Psoas muscle (tissue), 7 donors: ENCODE measurements at regions not wholly inside any gene's neighbourhood (a gene's known extent, or its start where the extent isn't known, plus 50 kb on each side); places are given as distances from the start of the nearest gene placed in this dataset.

Experiments used
- ATAC-seq, 4 donors: fragments of 200-7000 bp; cut with Tn5 transposase; one replicate each; pipeline ENCODE4 v1.9.1; 2020; ENCODE audit warnings: moderate library complexity in 3 of 4, mild to moderate bottlenecking in 2 of 4
- DNase-seq, 2 donors: peaks; one replicate each; pipeline ENCODE4 v3.0.0-alpha.2; 2020
- H3K27ac ChIP-seq: fragments of 200-600 bp; one replicate; pipeline ENCODE4 v1.8.0; 2022
- H3K27me3 ChIP-seq, 3 donors: fragments of 200-600 bp in 1 of 3; one replicate each; pipeline versions ENCODE4 v1.6.1 to v1.8.0; 2013 to 2022; ENCODE audit warnings: low read length in 2 of 3, mild to moderate bottlenecking in 2 of 3, moderate library complexity in 1 of 3; ENCODE audit not compliant: insufficient read depth in 3 of 3
- H3K36me3 ChIP-seq, 2 donors: fragments of 200-600 bp in 1 of 2; one replicate each; pipeline versions ENCODE4 v1.6.1 to v1.8.0; 2013 to 2022; ENCODE audit warnings: low read depth in 1 of 2, mild to moderate bottlenecking in 1 of 2, moderate library complexity in 1 of 2; ENCODE audit not compliant: insufficient read depth in 1 of 2
- H3K4me1 ChIP-seq: fragments of 200-600 bp; one replicate; pipeline ENCODE4 v1.8.0; 2022
- H3K4me3 ChIP-seq: fragments of 200-600 bp; one replicate; pipeline ENCODE4 v1.8.0; 2022; ENCODE audit warnings: mild to moderate bottlenecking
- H3K9me3 ChIP-seq: fragments of 200-600 bp; one replicate; pipeline ENCODE4 v1.8.0; 2022
- CTCF ChIP-seq: fragments of 200-600 bp; IDR thresholded peaks from one replicate; pipeline ENCODE4 v1.8.0; 2022; ENCODE audit warnings: antibody characterized with exemption
- WGBS, 3 donors: extraction: QIAGEN DNeasy Blood & Tissue Kit; methylation state at CpG; one replicate each; pipeline versions ENCODE4 v1.1.6 to v1.1.7; 2013; 5-methylcytosine and 5-hydroxymethylcytosine counted together
- intact Hi-C, 2 donors: fragments of 100-400 bp; cut with DNase I; formaldehyde crosslinking; loops; one replicate each; pipeline versions ENCODE4 v1.11.0 to v1.14.2; 2022
- donor health status: healthy with polysubstance abuse.
- donor health status: DM: no; HTN: no; CAD: no; lungs with moderate emphysema.
- donor health status: Bipolar disorder and iron deficiency.
- donor health status: healthy.
- donor health status: DM: yes; HTN: yes; CAD: no.
- donor health status: DM: no; HTN: no; CAD: no.
- donor health status: DM: yes; HTN: yes; CAD: no.

GRCh38 chr3:162764808-162765071 is 1268.1 kb downstream of the OTOL1 start:
- Histone ChIP-seq H3K27me3 (no peaks in the 10 kb centered on the region), H3K4me1 (no peaks in the 10 kb centered on the region), H3K4me3 (no peak overlapping the region), H3K36me3 (no peaks in the 10 kb centered on the region), H3K27ac (no peak overlapping the region), H3K9me3 (no peaks in the 10 kb centered on the region)
- no peak for ATAC-seq
- DNase-seq: no peak
- TF ChIP-seq CTCF: no peak
- intact Hi-C loops: no loop called here

GRCh38 chr3:162765524-162765923 is 1268.9 kb downstream of the OTOL1 start:
- TF ChIP-seq CTCF: no peak
- DNase-seq (peak in 1 of 2 donors; percentile 42), ATAC-seq (no peak)
- intact Hi-C loops: no loop called here
- Histone ChIP-seq H3K27ac (no peak overlapping the region), H3K4me1 (no peaks in the 10 kb centered on the region), H3K36me3 (no peaks in the 10 kb centered on the region), H3K9me3 (no peaks in the 10 kb centered on the region), H3K27me3 (no peaks in the 10 kb centered on the region), H3K4me3 (no peak overlapping the region)
- 77 to 87% (median 85%) methylated on average over 3 of the region's 3 CpGs for WGBS, 3 donors

DNA sequence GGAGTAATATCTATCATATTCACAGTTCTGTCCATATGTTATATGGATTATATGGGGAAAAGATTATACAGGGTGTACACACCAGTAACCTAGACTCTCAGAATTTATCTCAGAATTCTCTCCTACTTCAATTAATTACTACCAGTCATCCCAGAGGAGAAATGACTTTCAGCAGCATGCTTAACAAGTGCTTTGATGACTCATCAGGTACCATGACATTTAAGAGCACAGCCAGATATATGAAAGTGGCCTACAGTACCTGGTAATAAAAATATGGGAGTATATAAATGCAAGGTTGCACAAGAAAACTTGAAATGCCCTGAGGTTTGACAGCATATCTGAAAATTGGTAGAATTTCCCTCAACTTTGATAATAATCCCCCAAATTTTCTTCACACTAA is 1273.0 kb downstream of the OTOL1 start:
- intact Hi-C loops: no loop called here

GRCh38 chr3:162770551-162770950 is 1273.9 kb downstream of the OTOL1 start:
- no peak for DNase-seq

More for the DNA sequence above, 1273.0 kb downstream of the OTOL1 start:
- Histone ChIP-seq H3K4me3 (no peak overlapping the region), H3K36me3 (no peaks in the 10 kb centered on the region), H3K9me3 (no peaks in the 10 kb centered on the region), H3K4me1 (no peaks in the 10 kb centered on the region), H3K27me3 (no peaks in the 10 kb centered on the region), H3K27ac (no peak overlapping the region)
- ATAC-seq (no peak), DNase-seq (no peak)
- no peak for TF ChIP-seq CTCF

More at GRCh38 chr3:162770551-162770950, 1273.9 kb downstream of the OTOL1 start:
- H3K36me3 ChIP-seq: no peaks in the 10 kb centered on the region
- TF ChIP-seq CTCF: no peak
- H3K27me3 ChIP-seq: no peaks in the 10 kb centered on the region
- no peak overlapping the region for H3K4me3 ChIP-seq
- ATAC-seq: no peak
- H3K9me3 ChIP-seq: no peaks in the 10 kb centered on the region
- no peak overlapping the region for H3K27ac ChIP-seq
- intact Hi-C loops: no loop called here
- WGBS, 3 donors: 61 to 73% (median 68%) methylated on average over 2 of the region's 2 CpGs
- no peaks in the 10 kb centered on the region for H3K4me1 ChIP-seq
